WERI-Rb-1 (cell line): ENCODE measurements at regions not wholly inside any gene's neighbourhood (a gene's known extent, or its start where the extent isn't known, plus 50 kb on each side); places are given as distances from the start of the nearest gene placed in this dataset.

Experiments
- DNase-seq: peaks from one replicate; pipeline ENCODE4 v3.0.0-alpha.2; 2020
- H3K27ac ChIP-seq: fragments of 250-450 bp; sonication (Bioruptor Pico); 2 replicates; pipeline ENCODE4 v1.5.1; 2020; ENCODE audit warnings: mild to moderate bottlenecking, moderate library complexity
- H3K27me3 ChIP-seq: fragments of 250-450 bp; sonication (Bioruptor Pico); 2 replicates; pipeline ENCODE4 v1.5.1; 2021; ENCODE audit warnings: mild to moderate bottlenecking, low read depth, moderate library complexity; ENCODE audit not compliant: insufficient read depth, severe bottlenecking
- H3K36me3 ChIP-seq: fragments of 250-450 bp; sonication (Bioruptor Pico); 2 replicates; pipeline ENCODE4 v1.5.1; 2020; ENCODE audit warnings: mild to moderate bottlenecking, moderate library complexity
- H3K4me3 ChIP-seq: 2 replicates; pipeline ENCODE4 v1.5.1; 2011; ENCODE audit warnings: low read depth, mild to moderate bottlenecking, control low read depth, low read length
- H3K9me3 ChIP-seq: fragments of 250-450 bp; sonication (Bioruptor Pico); 2 replicates; pipeline ENCODE4 v1.5.1; 2021; ENCODE audit warnings: mild to moderate bottlenecking, moderate library complexity; ENCODE audit not compliant: severe bottlenecking
- TF ChIP-seq, protein P1 (sequence below): IDR thresholded peaks from 2 replicates; pipeline ENCODE4 v1.5.1; 2011; ENCODE audit warnings: low read depth, mild to moderate bottlenecking, control low read depth, inconsistent platforms, low read length

- Histone ChIP-seq H3K36me3 (no peaks in the 10 kb centered on the region), H3K9me3 (no peaks in the 10 kb centered on the region), H3K27me3 (no peaks in the 10 kb centered on the region), H3K4me3 (no peak overlapping the region), H3K27ac (no peak overlapping the region)
- no peak for DNase-seq
- TF ChIP-seq, protein P1, sequence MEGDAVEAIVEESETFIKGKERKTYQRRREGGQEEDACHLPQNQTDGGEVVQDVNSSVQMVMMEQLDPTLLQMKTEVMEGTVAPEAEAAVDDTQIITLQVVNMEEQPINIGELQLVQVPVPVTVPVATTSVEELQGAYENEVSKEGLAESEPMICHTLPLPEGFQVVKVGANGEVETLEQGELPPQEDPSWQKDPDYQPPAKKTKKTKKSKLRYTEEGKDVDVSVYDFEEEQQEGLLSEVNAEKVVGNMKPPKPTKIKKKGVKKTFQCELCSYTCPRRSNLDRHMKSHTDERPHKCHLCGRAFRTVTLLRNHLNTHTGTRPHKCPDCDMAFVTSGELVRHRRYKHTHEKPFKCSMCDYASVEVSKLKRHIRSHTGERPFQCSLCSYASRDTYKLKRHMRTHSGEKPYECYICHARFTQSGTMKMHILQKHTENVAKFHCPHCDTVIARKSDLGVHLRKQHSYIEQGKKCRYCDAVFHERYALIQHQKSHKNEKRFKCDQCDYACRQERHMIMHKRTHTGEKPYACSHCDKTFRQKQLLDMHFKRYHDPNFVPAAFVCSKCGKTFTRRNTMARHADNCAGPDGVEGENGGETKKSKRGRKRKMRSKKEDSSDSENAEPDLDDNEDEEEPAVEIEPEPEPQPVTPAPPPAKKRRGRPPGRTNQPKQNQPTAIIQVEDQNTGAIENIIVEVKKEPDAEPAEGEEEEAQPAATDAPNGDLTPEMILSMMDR: no peak
Observed at GRCh38 chr13:76214001-76214400, 577.9 kb downstream of the LMO7 start.

DNA sequence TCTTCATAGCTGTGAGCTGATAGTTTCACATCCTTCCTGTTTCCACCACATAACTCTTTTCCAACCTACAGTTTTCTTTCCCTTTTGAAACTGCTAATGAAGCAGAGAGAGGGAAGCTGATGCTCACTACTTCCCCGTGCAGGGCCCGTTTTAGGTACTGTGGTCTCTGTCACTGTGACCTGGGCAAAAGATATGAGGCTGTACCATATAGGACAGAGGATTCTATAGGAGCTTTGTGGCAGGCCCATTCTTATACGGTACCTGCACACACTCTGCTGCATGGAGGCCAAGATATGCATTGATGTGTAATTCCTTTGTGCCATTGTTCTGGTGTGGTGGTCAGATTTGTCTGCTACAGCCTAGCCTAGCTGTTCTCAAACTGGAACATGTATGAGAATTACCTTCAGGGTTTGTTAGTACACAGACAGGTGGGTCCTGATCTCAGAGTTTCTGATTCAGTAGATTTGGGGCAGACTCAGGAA, 577.3 kb downstream of the LMO7 start:
- no peak for DNase-seq
- Histone ChIP-seq H3K27ac (no peak overlapping the region), H3K27me3 (no peaks in the 10 kb centered on the region), H3K36me3 (no peaks in the 10 kb centered on the region), H3K9me3 (no peaks in the 10 kb centered on the region), H3K4me3 (no peak overlapping the region)
- TF ChIP-seq, protein P1: no peak

DNA sequence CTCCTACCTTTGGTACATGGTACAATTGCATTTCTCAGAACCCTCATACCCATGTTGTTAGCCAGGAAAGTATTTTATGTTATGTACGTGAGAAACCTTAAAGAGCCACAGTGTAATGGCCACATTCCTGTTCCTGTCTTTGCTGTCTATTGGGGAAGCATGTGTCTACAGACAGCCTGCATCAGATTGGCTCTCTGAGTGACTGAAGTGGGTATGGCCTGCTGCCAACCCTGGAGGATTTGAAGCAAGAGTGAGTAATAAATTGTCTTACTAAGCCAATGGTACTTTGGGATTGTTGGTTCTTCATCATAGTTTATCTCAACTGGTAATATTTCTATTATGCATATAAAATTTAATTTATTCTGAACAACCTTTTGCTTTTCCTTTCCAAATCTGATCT, 574.1 kb downstream of the LMO7 start:
- Histone ChIP-seq H3K4me3 (no peak overlapping the region), H3K36me3 (no peaks in the 10 kb centered on the region), H3K9me3 (no peaks in the 10 kb centered on the region), H3K27me3 (no peaks in the 10 kb centered on the region), H3K27ac (no peak overlapping the region)
- no peak for DNase-seq
- TF ChIP-seq, protein P1: no peak

DNA sequence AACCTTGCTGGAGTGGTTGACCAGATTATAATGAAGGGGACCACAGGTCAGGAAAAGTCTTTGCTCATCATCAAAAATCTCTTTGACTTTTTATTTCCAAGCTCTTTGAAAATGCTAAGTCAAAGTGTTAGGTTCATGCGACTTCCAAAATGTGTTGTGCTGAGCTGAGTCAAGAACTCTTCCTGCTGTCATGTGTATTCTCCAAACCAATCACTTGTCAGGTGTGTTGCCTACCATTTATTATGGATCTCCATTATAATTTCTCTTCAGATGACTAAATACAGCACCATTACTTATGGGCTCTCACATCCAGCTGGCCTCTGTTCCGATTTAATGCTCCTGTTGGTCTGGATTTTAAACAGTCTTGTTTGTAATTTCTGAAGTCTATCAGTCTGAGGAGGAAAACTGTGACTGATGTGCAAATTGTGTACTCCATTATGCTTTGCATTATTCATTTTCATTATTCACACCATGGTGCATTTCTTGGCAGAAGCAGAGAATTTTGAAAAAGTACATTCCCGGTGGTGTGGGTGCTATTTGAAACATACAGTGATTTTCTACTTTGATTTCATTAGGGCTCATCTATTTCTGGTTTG, 562.5 kb downstream of the LMO7 start:
- no peak for DNase-seq

GRCh38 chr13:76189882-76190519, 553.9 kb downstream of the LMO7 start:
- TF ChIP-seq, protein P1: no peak
- DNase-seq: no peak
- H3K9me3 ChIP-seq: no peaks in the 10 kb centered on the region

More for the DNA sequence above, 562.5 kb downstream of the LMO7 start:
- Histone ChIP-seq H3K27me3 (no peaks in the 10 kb centered on the region), H3K27ac (no peak overlapping the region), H3K9me3 (no peaks in the 10 kb centered on the region), H3K36me3 (no peaks in the 10 kb centered on the region), H3K4me3 (no peak overlapping the region)
- TF ChIP-seq, protein P1: no peak

More at GRCh38 chr13:76189882-76190519, 553.9 kb downstream of the LMO7 start:
- Histone ChIP-seq H3K27me3 (no peaks in the 10 kb centered on the region), H3K27ac (no peak overlapping the region), H3K4me3 (no peak overlapping the region), H3K36me3 (no peaks in the 10 kb centered on the region)
